Chondrocyte (in vitro differentiated cells): ENCODE measurements at regions not wholly inside any gene's neighbourhood (a gene's known extent, or its start where the extent isn't known, plus 50 kb on each side); places are given as distances from the start of the nearest gene placed in this dataset.

ENCODE experiments used
- DNase-seq: peaks from one replicate; pipeline ENCODE4 v3.0.0; 2021; ENCODE audit warnings: mixed read lengths, low spot score
- H3K27ac Mint-ChIP-seq: one replicate; pipeline ENCODE4 v1.8.0; 2021; ENCODE audit warnings: mild to moderate bottlenecking, moderate library complexity, mixed read lengths; ENCODE audit not compliant: unreplicated experiment
- H3K27me3 Mint-ChIP-seq: 2 replicates; pipeline ENCODE4 v1.8.0; 2021; ENCODE audit warnings: low read depth, mixed read lengths
- H3K36me3 Mint-ChIP-seq: 2 replicates; pipeline ENCODE4 v1.8.0; 2021; ENCODE audit warnings: low read depth, mixed read lengths
- H3K4me1 Mint-ChIP-seq: 2 replicates; pipeline ENCODE4 v1.8.0; 2021; ENCODE audit warnings: low read depth, mild to moderate bottlenecking, mixed read lengths
- H3K4me3 Mint-ChIP-seq: one replicate; pipeline ENCODE4 v1.8.0; 2021; ENCODE audit warnings: mild to moderate bottlenecking, moderate library complexity, mixed read lengths; ENCODE audit not compliant: unreplicated experiment
- H3K9me3 Mint-ChIP-seq: 2 replicates; pipeline ENCODE4 v1.8.0; 2021; ENCODE audit warnings: low read depth, mixed read lengths
- CTCF ChIP-seq: fragments of 200-600 bp; sonication (generic); IDR thresholded peaks from 2 replicates; pipeline ENCODE4 v1.5.0; 2021; ENCODE audit warnings: antibody characterized with exemption, mild to moderate bottlenecking, moderate library complexity

DNA sequence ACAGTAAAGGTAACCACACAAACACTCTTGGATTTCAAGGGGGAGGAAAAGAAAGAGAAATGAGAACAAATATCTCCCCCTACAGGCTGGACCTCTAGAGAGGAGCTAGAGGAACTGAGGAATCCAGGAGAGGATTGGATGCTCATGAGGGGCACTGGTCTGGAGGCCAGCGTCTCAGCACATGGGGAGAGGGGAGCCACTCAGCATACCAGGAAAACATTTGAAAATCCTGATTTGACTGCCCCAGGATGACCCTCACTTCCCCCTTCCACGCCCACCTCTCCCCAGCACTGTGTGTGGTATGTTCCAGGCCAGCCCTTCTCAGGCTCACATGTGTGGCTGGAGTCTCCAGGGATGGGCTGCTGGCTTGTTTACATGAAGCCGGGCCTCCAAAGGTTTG lies 396.8 kb upstream of the ID2 start:
- Mint-ChIP-seq H3K9me3 (no peaks in the 10 kb centered on the region), H3K27me3 (peaks cover 3% of the 10 kb centered on the region), H3K27ac (no peak overlapping the region), H3K36me3 (no peaks in the 10 kb centered on the region), H3K4me1 (no peaks in the 10 kb centered on the region), H3K4me3 (no peak overlapping the region)
- no peak for DNase-seq
- peak; percentile 59 for TF ChIP-seq CTCF

GRCh38 chr2:8285898-8286297 lies 396.0 kb upstream of the ID2 start:
- no peak overlapping the region for H3K27ac Mint-ChIP-seq
- H3K36me3 Mint-ChIP-seq: no peaks in the 10 kb centered on the region
- no peaks in the 10 kb centered on the region for H3K4me1 Mint-ChIP-seq
- DNase-seq: no peak
- H3K4me3 Mint-ChIP-seq: no peak overlapping the region
- TF ChIP-seq CTCF: no peak
- H3K27me3 Mint-ChIP-seq: peaks cover 3% of the 10 kb centered on the region
- no peaks in the 10 kb centered on the region for H3K9me3 Mint-ChIP-seq

DNA sequence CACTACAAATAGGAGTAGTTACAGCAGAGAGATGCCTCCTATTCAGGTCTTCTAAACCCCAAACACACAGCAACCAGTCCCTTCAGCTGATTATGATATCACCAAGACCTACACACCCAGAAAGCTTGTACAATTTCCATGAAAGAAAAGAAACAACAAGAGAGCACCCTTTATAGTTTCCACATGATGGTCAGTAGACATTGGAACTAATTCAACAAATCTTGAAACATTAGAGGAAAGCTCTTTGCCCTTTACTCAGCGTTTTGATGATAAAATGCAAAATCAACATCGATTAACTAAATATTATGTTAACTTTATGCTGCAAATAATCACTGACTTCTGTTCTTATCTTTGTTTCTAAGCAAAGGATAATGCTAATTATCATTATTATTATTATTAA lies 393.6 kb upstream of the ID2 start:
- Mint-ChIP-seq H3K4me3 (no peak overlapping the region), H3K4me1 (no peaks in the 10 kb centered on the region), H3K9me3 (peaks cover 4% of the 10 kb centered on the region), H3K36me3 (peaks cover 7% of the 10 kb centered on the region), H3K27ac (no peak overlapping the region), H3K27me3 (peaks cover 9% of the 10 kb centered on the region)
- TF ChIP-seq CTCF: no peak
- no peak for DNase-seq

DNA sequence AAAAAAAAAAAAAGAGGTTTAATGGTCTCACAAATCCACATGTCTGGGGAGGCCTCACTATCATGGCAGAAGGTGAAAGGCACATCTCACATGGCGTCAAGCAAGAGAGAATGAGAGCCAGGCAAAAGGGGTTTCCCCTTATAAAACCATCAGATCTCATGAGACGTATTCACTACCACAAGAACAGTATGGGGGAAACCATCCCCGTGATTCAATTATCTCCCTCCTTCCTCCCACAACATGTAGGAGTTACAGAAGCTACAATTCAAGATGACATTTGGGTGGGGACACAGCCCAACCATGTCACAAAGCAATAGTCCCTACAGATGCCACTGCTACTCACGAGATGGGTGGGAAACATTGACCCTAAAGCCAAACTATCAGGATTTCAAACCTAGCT lies 392.7 kb upstream of the ID2 start:
- Mint-ChIP-seq H3K27me3 (peaks cover 14% of the 10 kb centered on the region), H3K36me3 (peaks cover 7% of the 10 kb centered on the region), H3K27ac (no peak overlapping the region), H3K4me1 (no peaks in the 10 kb centered on the region), H3K4me3 (no peak overlapping the region), H3K9me3 (peaks cover 4% of the 10 kb centered on the region)
- no peak for DNase-seq
- no peak for TF ChIP-seq CTCF

GRCh38 chr2:8290771-8291352 lies 391.0 kb upstream of the ID2 start:
- TF ChIP-seq CTCF: no peak
- no peak for DNase-seq
- Mint-ChIP-seq H3K9me3 (peaks cover 4% of the 10 kb centered on the region), H3K27ac (no peak overlapping the region), H3K27me3 (peaks cover 16% of the 10 kb centered on the region), H3K4me3 (no peak overlapping the region), H3K4me1 (no peaks in the 10 kb centered on the region), H3K36me3 (peaks cover 8% of the 10 kb centered on the region)
